Vagina (tissue), 2 donors: ENCODE measurements at regions not wholly inside any gene's neighbourhood (a gene's known extent, or its start where the extent isn't known, plus 50 kb on each side); places are given as distances from the start of the nearest gene placed in this dataset.

Experiments used
- POLR2A ChIP-seq, 2 donors: fragments of 450-650 bp; IDR thresholded peaks; one replicate each; pipeline ENCODE4 v1.6.1; 2017; ENCODE audit warnings: antibody characterized with exemption in 2 of 2, mild to moderate bottlenecking in 2 of 2, moderate library complexity in 2 of 2
- TF ChIP-seq, protein P1 (sequence below), 3 experiments: fragments of 450-650 bp in 2 of 3; fragments of 200-600 bp in 1 of 3; sonication (generic) in 1 of 3; IDR thresholded peaks; one replicate each; pipeline ENCODE4 v1.5.1; 2017 to 2019; ENCODE audit warnings: antibody characterized with exemption in 3 of 3, mild to moderate bottlenecking in 2 of 3, moderate library complexity in 2 of 3

DNA sequence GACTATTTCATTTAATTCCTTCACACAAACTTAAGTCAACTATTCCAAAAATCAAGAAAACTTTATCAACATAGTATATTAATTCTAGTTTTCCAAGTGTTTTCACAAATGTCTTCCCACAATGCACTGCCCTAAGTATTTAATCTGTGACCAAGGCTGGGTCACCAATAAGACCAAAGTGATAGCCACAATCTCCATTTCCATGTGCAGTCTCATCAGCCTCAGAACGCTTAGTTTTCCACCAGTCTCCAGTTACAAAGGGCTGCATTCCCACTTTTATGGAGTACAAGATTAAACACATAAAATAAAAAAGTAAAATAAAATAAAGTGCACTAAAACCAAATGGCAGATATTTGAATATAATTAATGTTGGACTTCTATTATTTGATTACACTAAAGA is 371.6 kb upstream of the CCNH start:
- TF ChIP-seq, protein P1, sequence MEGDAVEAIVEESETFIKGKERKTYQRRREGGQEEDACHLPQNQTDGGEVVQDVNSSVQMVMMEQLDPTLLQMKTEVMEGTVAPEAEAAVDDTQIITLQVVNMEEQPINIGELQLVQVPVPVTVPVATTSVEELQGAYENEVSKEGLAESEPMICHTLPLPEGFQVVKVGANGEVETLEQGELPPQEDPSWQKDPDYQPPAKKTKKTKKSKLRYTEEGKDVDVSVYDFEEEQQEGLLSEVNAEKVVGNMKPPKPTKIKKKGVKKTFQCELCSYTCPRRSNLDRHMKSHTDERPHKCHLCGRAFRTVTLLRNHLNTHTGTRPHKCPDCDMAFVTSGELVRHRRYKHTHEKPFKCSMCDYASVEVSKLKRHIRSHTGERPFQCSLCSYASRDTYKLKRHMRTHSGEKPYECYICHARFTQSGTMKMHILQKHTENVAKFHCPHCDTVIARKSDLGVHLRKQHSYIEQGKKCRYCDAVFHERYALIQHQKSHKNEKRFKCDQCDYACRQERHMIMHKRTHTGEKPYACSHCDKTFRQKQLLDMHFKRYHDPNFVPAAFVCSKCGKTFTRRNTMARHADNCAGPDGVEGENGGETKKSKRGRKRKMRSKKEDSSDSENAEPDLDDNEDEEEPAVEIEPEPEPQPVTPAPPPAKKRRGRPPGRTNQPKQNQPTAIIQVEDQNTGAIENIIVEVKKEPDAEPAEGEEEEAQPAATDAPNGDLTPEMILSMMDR (IDR thresholded peaks at IDR 0.05): no peak
- TF ChIP-seq POLR2A (IDR thresholded peaks at IDR 0.05): no peak
